ENCODE measurements at regions not wholly inside any gene's neighbourhood (a gene's known extent, or its start where the extent isn't known, plus 50 kb on each side); places are given as distances from the start of the nearest gene placed in this dataset.
"Not testable (repeated sequence)": the region's sequence is repeated elsewhere in the genome, so short reads cannot be mapped to it uniquely, and the experiment has no call there.

- DNase-seq, result no peak
Observed at GRCh38 chr5:104096451-104096850, 533.9 kb upstream of the NUDT12 start.

DNA sequence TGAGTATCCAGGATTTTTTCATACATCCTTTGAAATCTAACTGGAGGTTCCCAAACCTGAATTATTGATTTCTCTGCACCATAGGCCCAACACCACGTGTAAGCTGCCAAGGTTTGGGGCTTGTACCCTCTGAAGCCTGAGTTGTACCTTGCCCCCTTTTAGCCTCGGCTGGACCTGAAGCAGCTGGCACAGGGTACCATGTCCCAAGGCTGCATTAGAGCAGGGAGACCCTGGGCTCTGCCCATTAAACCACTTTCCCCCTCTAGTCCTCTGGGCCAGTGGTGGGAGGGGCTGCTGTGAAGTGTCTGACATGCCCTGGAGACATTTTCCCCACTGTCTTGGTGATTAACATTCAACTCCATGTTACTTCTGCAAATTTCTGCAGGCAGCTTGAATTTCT lies 532.9 kb upstream of the NUDT12 start:
- DNase-seq, result no peak

GRCh38 chr5:104088876-104089778 lies 526.5 kb upstream of the NUDT12 start:
- DNase-seq, result no peak

GRCh38 chr5:104084896-104085295 lies 522.3 kb upstream of the NUDT12 start:
- DNase-seq, result no peak

DNA sequence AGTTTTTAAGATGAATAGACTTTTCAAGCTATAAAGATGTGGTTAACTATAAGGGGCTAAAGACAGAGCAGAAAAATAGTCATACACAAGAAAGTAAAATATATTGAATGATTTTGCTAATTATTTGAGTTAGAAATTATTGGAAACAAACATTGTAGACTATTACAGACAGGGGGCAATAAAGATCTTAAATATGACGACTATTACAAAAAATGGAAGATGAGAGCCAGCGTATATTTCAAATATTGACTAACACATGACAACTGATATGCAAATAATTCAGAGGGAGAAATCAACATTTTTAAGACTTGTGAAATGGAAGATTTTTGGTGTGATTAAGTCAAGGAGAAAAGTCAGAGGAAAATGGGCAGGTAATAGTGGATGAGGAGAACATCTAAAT lies 520.2 kb upstream of the NUDT12 start:
- DNase-seq, result no peak

- no peak for DNase-seq
Observed at GRCh38 chr5:104081232-104081631, 518.6 kb upstream of the NUDT12 start.

DNA sequence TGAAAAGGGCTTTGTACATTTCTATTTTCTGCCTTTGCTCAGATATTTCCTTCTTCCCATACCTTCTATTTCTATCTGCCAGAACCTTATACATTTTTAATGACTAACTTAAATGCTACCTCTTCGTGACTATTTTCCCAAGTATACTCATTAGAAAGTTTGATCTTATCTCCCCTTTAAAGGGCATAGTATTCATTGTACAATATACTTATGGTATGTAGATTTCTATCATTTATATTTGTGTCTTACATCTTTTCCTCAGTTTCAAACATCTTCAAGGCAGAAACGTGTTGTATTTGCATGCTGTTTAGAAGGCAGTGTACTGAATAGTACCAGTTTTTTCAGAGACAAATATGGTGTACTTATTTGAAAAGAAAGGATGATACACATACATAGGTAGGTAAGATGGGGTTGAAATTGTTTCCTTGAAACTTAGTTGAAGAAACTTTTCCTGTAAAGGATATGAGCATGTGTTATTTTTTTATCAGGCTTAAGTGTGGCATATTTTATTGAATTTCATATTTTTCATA lies 518.1 kb upstream of the NUDT12 start:
- DNase-seq, result no peak

- DNase-seq, result not testable (repeated sequence)
Observed at GRCh38 chr5:104079861-104080645, 517.5 kb upstream of the NUDT12 start.

DNA sequence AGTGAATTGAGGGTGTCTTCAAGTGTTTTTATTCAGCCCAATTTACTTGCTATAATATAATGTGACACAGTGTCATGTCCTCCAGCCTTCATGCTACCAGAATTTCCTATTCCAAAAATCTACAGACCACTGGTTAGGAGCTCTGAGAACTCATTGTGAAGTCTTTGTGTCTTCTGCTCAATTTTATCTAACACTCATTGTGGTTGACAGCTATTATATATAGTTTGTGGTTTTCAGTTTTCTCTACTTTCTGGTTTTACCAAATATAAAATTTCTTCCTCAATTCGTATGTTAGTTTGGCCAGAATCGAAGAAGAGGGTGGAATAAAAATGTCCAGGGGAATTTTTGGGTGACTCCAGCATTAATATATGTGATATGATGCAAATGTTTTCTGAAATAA lies 509.3 kb upstream of the NUDT12 start:
- DNase-seq, result no peak

DNA sequence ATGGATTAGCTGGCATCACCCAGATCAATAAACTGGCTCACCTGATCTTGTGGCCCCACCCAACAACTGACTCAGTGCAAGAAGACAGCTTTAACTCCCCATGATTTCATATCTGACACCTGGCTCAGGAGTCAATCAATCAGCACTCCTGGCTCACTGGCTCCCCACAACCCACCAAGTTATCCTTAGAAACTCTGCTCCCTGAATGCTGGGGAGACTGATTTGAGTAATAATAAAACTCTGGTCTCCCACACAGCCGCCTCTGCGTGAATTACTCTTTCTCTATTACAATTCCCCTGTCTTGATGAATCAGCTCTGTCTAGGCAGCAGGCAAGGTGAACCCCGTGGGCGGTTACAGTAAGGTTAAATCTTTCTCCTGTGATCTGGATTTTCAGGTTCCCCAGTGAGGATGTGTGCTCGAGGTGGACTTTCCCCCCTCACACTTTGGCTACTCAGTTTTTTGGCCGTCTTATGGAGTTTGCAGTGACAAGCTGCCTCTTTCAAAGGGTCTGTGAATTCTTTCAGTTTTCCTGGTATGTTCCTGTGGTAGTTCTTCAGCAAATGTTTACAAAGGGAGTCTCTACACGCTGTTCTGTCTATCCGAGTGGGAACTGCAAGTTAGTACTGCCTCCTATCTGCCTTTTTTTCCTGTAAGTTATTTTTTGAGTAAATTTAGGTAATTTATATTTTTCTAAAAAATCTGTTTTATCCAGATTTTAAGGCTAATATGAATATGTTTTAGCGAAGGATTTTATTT lies 500.2 kb upstream of the NUDT12 start:
- DNase-seq, result no peak

DNA sequence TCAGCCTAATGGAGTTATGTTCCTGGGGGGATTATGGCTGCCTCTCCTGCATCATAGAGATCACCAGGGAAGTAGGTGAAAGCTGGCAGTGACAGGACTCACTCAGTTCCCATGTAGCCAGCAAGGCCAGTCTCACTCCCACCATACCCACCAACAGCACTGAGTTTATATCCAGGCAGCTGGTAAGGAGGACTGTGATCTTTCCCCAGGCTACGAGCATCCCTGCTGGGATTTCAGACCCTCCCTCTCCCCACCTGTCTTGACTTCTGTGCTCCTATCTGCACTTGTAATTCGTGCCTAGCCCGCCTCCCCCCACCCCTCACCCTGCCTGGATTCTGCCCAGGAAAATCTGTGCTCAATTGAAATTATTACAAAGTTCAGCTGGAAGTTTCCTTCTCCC lies 499.1 kb upstream of the NUDT12 start:
- DNase-seq, result no peak

GRCh38 chr5:104053353-104053649 lies 490.7 kb upstream of the NUDT12 start:
- DNase-seq, result no peak

DNA sequence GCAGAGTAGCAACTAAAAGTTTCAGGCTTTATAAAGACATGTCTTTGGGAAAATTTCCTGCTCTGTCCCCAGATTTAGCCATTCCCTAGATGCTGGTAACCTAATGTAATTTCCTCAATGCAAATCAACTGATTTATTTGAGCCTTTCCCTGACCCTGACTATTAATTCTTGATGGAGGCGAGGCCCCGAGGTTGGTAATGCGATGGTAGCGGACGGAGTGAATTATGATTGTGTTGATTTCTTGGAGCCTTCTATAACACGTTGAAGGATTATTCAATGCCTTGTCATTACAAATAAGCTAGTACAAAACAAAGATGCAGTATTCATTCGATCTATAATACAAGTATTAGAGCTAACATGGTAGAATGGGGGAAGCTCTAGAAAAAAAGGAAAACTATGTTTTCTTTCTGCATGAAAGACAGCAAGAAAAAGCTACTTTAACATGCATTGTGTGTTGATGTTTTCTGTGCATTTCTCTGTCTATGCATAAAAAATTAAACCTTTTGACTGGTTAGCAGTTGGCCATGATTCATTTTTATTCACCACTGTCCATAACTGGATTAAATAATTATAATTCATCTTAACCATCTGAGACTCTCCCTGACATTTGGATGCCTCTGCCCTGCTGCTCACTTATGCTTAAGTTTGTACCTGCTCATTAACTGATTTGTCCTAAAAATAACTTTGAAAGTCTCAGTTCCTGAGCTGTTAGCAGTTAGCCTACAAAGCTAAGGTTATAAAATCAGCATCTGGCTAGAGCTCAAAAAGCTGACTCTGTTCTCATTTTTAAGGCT lies 490.2 kb upstream of the NUDT12 start:
- no peak for DNase-seq

GRCh38 chr5:104050436-104050835 lies 487.8 kb upstream of the NUDT12 start:
- DNase-seq, result no peak

DNA sequence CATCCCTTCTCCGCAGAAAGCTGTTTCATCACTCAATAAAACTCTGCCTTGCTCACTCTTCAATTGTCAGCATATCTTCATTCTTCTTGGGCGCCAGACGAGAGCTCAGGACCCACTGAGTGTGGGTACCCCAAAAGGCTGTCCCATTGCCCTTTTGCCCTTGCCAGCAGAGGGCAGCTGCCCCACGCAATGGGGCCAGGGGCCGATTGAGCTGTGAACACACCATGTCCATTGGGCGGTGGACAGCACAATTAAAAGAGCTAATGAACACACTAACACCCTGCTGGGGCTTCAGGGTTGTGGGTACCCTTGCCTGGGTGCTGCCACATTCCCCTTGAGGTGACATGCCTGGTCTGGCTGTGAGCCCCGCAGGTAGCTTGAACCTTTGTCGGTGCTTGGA lies 487.2 kb upstream of the NUDT12 start:
- no peak for DNase-seq

GRCh38 chr5:104048231-104048630 lies 485.6 kb upstream of the NUDT12 start:
- no peak for DNase-seq

DNA sequence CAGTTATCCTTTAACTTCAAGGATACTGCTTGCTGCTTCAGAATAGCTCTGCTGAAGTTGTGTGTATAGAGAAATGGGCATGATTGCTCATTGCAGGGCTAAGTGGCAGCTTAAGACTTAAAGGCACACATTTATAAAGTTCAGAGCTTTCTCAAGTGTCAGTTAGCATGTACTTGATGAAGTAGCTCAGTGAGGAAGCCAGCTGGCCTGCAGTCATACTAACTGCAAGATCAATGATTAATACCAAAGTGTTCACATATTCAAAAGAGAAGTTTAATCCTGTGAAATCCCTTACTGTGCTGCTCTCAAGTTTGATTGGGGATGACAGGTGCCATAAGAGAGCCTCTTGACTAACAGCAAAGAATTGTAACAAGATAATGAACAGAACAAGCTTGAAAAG lies 483.4 kb upstream of the NUDT12 start:
- DNase-seq, result no peak

DNA sequence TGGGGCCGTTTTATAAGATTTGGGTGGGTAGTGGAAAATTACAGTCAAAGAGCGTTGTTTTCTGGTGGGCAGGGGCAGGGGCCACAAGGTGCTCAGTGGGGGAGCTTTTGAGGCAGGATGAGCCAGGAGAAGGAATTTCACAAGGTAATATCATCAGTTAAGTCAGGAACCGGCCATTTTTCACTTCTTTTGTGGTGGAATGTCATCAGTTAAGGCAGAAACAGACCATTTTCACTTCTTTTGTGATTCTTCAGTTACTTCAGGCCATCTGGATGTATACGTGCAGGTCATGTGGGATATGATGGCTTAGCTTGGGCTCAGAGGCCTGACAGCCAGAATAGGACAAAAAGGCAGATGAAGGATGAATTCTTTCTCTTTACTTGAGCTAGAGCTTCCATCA lies 477.3 kb upstream of the NUDT12 start:
- not testable (repeated sequence) for DNase-seq

GRCh38 chr5:104037136-104037535 lies 474.5 kb upstream of the NUDT12 start:
- not testable (repeated sequence) for DNase-seq

GRCh38 chr5:104033186-104033585 lies 470.6 kb upstream of the NUDT12 start:
- DNase-seq, result not testable (repeated sequence)

DNA sequence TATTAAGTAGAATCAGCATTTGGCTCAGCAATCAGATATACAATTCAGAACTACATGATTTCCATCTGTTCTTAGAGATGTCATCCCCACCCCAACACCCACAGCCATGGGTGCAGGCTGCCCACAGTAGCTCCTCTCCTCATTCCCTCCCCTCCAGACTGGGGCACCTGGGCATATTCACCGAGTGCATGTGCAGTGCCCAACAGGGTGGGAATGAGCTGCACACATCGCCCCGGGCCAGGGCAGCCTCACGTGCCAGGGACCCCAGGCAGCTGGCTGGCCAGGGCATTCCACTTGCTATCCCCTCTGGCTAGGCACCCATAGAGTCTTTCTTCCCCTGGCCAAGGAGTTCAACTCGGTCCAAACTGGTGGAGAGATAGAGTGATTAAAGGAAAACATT lies 461.9 kb upstream of the NUDT12 start:
- no peak for DNase-seq

DNA sequence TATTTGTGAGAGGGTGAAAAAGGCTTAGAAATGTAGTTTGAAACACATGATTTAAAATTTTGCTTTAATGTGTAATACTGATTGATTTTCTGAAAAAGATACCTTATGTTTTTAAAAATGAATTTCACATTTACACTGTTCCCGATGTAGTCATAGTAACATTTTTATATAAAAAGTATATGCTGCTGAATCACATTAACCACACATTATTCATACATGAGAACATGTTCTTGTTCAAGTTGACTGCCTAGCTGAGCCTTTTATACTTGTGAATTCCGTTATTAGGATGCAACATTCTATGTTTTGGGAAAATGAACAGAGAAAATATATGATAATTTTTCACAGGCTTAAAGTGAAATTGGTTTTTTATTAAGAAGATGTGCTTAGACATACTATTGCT lies 461.1 kb upstream of the NUDT12 start:
- DNase-seq, result no peak
